Ammon's horn (tissue), 1 donor: ENCODE measurements at regions not wholly inside any gene's neighbourhood (a gene's known extent, or its start where the extent isn't known, plus 50 kb on each side); places are given as distances from the start of the nearest gene placed in this dataset.
"Not testable (repeated sequence)": the region's sequence is repeated elsewhere in the genome, so short reads cannot be mapped to it uniquely, and the experiment has no call there.

Experiments
- DNase-seq: peaks from one replicate; pipeline ENCODE4 v3.0.0-alpha.2; 2016; ENCODE audit warnings: low spot score

DNA sequence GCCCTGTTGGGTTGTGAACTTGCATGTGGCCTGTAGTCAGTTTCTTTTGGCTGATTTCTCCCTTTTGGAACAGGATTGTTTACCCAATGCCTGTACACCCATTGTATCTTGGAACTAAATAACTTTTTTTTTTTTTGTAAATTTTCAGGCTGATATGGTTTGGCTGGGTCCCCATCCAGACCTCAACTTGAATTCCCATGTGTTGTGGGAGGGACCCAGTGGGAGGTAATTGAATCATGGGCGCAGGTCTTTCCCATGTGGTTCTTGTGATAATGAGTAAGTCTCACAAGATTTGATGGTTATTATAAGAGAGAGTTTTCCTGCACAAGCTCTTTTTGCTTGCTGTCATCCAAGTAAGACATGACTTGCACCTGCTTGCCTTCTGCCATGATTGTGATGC lies 253.8 kb upstream of the GBE1 start:
- no peak for DNase-seq

DNA sequence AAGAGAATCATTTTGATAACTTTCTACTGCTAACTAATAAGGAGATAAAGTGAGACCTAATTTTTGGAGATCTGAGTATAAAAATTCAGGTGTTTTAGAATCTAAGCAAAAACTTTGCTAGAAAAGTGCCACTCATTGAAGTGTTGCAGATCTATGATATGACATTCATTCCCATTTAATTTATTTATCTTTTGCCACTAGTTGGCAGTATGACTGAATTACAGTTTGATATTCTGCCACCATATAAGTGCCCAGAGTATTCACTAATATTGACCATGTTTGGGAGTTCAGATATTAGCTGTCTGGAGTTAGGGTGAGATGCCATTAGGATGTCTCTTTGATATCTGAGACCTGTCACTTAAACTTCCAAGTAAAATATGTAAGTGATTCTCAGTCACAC lies 251.3 kb upstream of the GBE1 start:
- no peak for DNase-seq

DNA sequence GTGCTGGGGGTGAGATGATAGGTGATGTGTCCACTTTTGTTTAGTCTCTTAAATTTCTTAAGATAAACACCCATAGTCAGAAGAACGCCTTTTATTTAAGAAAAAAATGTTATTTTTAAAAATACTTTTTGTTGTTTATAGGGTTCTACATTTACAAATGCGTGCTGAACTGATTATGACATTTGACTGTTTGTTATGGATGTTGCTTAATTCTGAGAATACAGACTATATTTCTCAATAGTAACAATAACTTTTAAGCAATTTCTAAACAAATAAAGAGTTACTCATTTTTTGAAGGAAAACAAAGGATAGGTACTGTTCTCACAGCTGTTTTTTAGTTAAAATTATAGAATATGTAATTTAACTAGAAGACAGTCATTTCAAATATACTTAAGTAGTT lies 249.9 kb upstream of the GBE1 start:
- no peak for DNase-seq

DNA sequence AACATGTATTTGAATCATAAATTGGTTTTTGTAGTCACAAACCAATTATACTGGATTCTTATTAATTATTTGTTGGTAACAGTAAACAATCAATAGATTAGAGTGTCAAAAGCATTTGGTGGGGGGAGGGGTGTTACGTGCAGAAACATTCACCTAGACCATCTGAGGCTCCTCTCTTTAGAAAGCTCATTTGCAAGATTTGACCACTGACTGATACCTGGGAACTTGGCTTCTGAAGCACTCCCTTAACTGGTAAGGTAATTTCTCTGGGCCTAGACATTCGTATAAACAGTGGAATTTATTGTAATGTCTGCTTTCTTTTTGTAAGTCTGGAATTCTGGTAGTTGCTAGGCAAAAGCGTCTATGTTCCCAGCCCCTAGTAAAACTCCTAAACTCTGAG lies 243.8 kb upstream of the GBE1 start:
- no peak for DNase-seq

DNA sequence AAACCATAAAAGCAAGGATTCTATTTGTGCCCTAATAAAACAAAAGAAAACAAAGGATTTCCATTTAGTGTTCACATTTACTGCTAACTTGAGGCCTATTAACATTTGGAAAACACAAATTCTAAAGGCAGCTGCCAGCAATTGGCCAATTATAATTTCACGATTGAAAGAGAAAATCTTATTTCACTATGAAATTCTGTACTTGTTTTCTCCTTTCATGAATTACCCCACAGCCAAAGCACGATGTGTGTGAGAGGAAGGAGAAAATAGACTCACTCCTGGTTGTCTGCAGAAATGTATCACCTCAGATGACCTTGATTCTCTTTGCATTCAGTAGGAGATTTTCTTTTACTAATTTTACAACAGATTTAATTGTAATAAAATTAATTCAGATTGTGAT lies 242.8 kb upstream of the GBE1 start:
- no peak for DNase-seq

DNA sequence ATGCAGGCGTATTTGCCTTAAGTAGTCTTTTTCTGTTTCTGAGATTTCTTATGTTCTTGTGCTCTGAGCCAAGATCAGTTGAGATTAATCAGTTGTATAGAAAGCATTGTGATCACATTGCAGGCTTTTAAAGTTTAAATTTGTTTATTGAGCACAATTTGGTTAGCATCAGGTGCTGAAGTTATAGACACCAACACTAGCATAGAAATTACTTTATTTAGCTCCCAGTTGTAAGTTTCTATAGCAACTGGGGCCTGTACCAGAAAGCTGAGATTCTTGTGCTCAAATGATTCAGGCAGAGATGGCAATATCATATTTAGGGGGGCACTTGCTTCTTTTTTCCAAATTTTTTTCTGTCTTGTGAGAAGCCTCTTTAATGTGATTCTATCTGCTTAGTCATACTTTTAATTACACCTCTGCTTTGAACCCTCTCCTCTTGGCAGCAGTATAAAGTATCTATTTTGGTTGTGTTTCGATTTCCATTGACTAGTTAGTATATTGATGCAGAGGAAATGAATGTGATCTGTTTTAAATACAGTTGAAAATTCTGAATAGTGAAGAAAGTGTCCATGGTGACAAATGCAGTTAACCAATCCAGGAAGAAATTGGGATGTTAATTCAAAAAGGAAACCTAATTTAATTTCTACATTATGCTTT lies 241.7 kb upstream of the GBE1 start:
- DNase-seq, result peak; percentile 22

DNA sequence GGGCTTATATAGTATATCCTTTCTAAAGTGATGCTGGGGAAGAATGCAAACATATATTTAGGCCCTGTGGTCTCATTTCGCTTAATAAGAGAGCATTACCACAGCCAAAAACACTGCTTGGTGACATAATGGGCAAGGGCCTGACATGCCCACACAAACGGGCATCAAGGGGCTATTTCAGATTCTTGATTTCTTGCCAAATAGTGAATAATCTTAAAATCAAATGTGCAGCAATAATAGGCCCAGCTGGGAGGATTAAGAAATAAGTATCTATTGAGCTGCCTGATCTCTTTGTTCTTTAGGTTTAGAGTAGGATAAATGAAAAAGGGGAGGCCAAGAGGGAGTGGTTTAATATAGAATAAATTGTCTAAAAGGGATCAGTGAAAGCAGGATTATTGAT lies 241.0 kb upstream of the GBE1 start:
- DNase-seq, result no peak

DNA sequence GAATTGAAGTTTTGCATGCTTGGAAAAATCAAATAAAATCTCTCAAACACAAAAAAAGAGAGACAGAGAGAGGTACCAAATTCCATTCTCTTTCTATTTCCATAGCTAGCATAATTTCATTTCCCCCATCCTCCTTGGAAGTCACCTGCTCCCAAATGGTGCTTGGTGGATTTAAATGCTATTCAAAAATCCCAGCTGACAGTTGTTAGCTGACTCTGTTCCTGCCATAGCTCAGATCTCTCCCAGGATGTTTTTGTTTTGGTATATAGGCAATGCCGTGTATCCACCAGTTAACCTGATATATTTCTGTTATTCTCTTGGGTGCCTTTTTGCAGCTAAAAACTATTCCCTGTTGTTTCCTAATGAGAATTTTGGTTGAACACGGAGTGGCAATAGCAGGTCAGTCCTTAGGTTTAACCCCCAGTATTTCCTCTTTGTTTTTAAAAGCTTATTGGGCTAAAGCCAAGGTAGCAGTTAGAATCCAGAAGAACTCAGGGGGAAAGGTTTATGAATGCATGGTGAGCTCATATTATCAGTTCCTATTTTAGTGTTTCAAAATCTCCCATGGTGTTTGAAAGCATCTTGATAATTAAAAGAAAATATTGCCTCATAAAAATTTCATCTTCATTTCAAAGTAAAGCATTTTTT lies 240.0 kb upstream of the GBE1 start:
- DNase-seq, result no peak

DNA sequence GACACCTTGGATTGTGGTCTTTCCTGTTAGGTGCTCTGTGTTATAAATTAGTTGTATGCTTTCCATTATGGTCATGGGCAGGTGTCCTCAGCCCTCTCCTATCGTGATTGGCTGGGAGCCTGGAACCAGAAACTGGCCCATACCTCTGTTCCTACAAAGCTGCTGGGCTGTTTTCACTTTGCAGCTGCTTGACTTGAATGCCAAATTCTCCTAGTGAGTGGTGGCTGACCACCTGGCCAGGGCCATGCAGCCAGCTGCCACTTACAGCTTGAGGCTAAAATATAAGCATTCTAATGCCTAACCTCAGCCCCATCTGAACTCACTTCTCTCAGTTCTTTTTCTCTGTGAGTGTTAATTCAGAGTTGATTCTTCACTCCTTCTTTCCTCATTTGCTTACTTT lies 239.3 kb upstream of the GBE1 start:
- no peak for DNase-seq

DNA sequence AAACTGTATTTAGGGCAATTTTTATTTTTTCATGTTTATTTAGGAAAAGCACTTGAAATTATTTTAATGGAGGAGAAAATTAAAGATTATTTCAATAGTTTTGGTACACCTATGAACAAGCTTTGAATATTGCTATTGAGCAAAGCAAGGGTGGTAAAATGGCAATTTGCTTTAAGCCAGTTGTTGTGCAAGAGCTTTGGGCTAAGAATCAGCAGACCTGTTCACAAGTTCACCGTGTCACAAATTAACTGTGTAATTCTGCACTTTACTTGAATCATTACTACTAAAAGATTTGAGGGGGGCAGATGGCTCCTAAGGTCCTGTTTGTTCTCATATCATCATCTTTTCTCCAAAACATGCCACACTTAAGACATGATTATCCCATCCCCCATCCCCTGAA lies 238.9 kb upstream of the GBE1 start:
- DNase-seq, result no peak

DNA sequence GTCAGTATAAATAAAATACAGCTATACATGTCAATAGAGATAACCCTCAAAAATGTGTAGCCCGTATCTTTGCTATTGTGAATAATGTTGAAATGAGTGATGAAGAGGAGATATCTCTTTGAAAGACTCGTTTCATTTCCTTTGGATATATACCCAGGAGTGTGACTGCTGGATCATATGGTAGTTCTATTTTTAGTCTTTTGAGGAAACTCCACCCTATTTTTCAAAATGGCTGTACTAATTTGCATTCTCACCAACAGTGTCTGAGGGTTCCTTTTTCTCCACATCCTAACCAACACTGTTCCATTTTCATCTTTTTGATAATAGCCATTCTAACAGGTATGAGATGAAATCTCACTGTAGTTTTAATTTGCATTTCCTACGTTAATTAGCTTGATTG lies 237.5 kb upstream of the GBE1 start:
- DNase-seq, result no peak

DNA sequence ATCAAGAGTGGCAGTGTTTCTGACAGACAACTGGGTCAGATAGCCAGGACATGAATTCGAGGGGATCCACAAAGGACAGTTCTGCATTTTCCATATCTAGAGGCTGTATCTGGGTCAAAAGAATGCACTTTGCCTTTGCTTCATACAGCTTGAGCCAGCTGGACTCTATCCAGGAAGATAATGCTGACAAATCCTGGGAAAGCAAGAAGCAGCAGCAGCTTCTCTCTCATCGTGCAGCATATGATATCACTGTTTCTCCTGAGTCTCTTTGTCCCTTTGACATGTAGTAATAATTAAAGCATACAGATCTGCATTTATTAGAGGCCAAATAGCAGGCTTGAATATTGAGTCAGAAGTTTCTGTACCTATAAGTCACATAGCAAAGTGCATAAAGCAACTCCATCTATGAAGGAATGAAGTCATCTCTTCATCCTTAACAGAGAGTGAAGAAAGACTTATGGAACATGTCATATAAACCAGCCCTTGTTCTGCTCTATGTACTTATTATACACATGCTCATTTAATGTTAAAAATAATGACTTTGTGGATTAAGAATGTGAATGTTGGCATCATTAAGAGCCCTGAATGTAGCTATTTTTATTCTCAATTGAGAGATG lies 236.8 kb upstream of the GBE1 start:
- no peak for DNase-seq

DNA sequence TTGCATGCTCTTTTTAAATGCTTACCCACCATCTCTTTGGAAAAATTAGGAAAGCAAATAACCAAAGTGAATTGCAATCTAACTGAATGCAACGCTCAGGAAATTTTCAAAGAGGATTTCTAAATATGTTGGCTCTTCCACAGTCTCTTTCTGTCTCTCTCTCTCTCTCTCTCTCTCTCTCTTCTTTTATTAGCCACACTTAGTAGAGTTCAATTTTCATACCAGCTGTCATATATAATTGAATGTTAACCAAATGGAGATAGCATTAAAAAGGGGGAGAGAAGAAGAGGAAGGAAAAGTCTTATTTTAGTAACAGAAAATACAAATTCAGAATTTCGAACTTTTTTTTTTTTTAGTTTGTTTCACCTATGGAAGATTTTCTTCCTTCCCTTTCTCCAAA lies 235.9 kb upstream of the GBE1 start:
- no peak for DNase-seq

DNA sequence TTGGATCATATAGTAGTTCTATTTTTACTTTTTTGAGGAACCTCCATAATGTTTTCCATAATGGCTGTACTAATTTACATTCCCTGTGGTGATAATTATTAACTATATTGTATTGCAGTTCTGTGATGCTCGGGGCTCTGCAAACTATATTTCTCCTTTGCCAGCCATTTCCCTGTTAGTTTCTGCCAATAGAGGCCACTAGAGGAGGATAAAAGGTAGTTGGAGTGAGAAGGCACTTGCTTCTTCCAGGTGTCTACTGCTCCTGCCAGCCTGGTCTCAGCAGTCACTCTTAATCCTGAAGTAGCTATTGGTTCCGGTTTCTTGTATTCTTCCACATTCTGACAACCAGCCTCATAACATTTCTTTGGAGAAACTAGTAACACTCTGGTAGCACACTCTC lies 233.9 kb upstream of the GBE1 start:
- no peak for DNase-seq

DNA sequence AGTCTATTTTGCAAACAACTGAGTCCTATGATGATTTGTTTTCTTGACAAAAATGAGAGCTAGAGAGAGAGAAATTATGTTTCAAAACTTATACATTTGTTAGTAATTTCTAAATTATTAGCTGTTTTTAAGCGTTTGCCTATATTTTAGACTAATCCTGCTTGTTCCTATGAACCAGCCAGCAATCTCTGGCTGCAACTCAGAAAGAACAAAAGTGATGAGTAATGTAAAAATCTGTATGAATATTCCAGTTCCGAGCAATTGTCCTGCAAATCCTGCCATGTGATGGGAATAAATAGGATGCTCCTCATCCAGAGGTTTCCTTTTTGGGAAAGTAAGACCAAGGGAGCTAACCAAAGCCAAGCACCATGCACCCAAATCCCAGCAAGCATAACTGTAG lies 228.3 kb upstream of the GBE1 start:
- no peak for DNase-seq

DNA sequence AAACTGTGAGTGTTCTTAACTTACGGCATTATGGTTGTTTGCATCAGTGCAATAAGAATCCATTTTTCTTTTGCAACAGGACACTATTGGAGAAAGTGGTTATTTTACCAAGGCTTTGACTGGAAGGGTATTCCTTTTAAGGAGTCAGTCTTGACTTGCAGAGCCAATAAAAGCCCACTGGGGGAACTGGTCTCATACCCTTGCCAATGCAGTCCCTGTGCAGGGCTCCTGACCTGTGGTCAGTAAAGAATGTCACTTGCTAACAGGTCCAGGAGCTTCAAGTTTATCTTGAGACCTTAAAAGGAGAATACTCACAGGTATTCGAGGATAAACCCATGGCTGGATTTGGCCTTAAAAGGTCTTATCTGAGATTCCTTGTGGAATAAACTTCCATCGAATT lies 227.8 kb upstream of the GBE1 start:
- DNase-seq, result no peak

DNA sequence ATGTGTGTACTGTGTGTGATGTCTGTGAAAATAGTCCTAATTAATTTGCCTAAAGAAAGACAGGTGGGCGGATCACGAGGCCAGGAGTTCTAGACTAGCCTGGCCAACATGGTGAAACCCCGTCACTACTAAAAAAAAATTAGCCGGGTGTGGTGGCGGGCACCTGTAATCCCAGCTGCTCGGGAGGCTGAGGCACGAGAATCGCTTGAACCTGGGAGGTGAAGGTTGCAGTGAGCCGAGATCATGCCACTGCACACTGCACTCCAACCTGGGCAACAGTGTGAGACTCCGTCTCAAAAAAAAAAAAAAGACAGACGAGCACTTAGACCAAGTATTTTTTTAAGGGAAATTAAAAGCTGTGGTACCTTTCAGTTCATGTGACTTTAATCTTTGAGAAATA lies 226.0 kb upstream of the GBE1 start:
- DNase-seq, result not testable (repeated sequence)

DNA sequence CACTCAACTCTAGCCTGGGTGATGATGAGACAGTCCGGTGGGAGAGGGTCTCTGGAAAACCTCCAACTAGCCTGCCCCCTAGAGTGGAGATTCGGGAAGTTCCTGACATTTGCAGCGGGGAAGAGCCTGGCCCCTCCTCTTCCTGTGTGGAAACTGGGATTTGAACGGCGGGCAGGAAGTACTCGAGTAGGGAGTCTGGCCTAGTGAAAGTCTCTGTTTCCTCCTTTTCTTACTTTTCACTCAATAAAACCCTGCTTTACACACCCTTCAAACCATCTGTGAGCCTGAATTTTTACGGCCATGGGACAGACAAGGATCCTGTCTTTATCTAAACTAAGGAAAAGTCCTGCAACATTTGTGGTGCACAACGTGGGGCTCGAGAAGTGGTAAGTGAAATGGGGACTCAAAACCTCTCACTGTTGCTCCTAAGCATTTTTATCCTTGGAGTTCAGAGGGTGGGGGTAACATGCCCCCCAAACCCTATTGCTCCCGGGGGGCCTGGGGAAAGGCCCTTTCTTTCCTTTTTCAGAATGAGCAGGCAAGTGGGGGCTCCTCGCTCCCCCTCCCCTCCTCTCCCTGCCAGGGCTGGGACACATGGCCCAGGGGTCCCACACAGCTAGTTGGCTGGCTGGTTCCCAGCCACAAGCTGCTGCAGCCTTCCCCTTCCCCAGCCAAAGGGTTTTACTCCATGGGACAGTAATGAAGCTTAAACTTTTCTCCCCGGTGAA lies 224.7 kb upstream of the GBE1 start:
- no peak for DNase-seq

DNA sequence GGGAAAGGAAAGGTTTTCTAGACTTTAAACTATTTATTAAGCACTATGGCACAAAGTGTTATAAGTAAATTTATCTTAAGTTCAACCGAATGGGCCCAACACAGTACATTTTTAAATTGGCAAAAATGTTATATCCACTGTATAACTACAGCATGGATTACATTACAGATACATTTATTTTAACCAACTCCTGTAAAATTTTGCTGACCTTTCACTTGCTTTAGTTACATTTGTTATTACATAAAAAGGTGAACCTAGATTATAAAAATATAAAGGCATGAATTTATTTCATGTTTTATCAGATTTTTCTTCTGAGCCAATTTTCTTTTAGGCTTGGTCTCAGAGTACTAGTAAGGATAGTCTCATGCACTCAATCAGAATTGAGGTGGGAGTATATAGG lies 221.9 kb upstream of the GBE1 start:
- no peak for DNase-seq

DNA sequence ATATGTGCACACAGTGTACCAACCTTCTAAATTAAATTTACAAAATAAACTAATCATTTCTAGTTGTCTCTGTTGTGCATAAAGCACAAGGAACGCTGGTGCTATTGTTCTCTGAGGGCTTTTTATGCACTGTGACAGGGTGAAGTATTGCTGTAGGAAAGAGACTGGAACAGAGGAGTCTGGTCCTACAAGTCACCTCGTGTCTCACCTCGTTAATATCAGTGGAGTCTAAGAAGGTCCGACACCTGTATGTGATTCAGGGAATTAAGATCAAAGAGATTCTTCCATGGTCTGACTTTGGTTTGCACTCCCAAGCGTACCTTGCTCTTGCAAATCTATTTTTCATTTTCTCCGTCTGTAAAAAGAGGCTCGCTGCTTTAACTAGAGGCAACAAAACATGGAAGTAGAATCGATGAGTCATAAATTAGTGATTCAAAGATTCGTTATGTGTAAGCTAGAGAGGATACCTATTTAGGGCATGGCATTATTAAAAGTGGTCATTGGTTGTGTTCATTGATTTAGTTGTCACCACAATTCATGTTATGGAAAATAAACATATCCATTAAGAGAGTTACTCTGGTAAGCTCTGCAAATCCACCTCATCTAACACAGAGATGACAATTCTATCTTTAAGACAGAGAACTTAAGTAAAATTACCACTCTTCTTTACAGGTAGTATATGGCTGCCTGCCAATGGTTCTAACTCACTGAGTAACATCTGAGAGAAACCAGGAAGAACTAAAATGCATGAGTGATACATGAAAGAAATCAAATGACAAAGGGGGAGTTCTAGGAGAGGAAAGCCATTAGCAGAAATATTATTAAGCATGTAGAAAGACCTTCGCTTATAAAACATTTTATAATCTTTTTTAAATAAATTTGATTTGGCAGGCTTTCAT lies 219.4 kb upstream of the GBE1 start:
- DNase-seq, result no peak

DNA sequence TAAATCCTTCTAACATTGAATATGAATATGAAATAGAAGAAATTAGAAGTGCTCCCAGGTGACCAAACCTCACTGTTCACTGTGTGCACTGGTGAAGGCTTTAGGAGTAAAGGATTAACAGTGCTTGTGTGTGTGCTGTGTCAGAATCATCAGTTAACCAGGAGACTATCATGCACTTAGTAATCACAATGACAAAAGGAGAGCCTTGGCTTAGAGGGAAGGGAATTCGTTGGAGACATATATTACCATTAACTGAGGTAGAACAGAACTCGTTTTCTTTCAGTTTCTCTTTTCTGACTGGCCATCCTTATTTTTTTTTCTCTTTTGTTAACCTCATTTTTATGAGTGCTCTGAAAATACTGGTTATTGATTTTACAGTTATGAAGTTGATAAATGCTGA lies 213.3 kb upstream of the GBE1 start:
- DNase-seq, result no peak

DNA sequence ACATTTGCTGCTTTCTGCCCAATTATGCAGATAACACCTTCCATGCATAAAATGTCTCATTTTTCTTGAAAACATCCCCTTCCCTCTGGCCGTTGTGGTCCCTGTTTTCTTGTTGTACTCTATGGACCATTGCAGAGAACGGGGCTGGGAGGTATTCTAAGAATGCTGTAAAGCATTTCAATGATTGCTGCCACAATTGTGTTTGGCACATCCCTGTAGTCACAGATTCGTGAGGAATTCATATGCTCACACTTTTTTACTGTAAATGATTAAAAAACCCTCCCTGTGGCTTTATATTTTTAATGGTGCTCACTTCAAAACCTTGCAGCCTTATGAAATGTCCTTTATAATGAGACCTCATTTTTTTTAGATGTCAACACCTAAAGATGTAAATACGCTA lies 207.2 kb upstream of the GBE1 start:
- no peak for DNase-seq
